B cell (primary cell): ENCODE measurements at regions not wholly inside any gene's neighbourhood (a gene's known extent, or its start where the extent isn't known, plus 50 kb on each side); places are given as distances from the start of the nearest gene placed in this dataset.

Experiments
- ATAC-seq: fragments of 200-7000 bp; cut with Tn5 transposase; one replicate; pipeline ENCODE4 v1.10.0; 2021; ENCODE audit warnings: low read depth, mild to moderate bottlenecking, moderate number of reproducible peaks, moderate library complexity
- CTCF ChIA-PET: fragments of 350-600 bp; sonication (Branson Sonifier 250); formaldehyde crosslinking; loops from one replicate; lab custom pipeline; 2021; ENCODE audit warnings: antibody characterized with exemption, inconsistent platforms; lab: Charles Lee
- POLR2A ChIA-PET: fragments of 350-600 bp; sonication (Branson Sonifier 250); formaldehyde crosslinking; loops from one replicate; lab custom pipeline; 2021; ENCODE audit warnings: antibody characterized with exemption; lab: Charles Lee
- DNase-seq: peaks from one replicate; pipeline ENCODE4 v3.0.0; 2013
- H2AFZ ChIP-seq: 2 replicates; pipeline ENCODE4 v1.6.1; 2012; ENCODE audit warnings: mild to moderate bottlenecking, low read depth, low read length; ENCODE audit not compliant: insufficient read depth, poor library complexity, severe bottlenecking
- H3K27ac ChIP-seq, 2 donors: 1 replicate in 1 of 2; 2 replicates in 1 of 2; pipeline ENCODE4 v1.5.1; 2012 to 2013; ENCODE audit warnings: low read length in 2 of 2, mild to moderate bottlenecking in 2 of 2, moderate library complexity in 1 of 2
- H3K27me3 ChIP-seq, 4 experiments: fragments of 200-600 bp in 1 of 4; sonication (generic) in 1 of 4; replicated peaks in 1 of 4; 1 replicate in 2 of 4; 2 replicates in 2 of 4; pipeline versions ENCODE4 v1.6.1 to v1.7.0; 2013 to 2016; ENCODE audit warnings: low read length in 3 of 4, mild to moderate bottlenecking in 2 of 4, mixed read lengths in 1 of 4, moderate library complexity in 1 of 4; ENCODE audit not compliant: insufficient read depth in 4 of 4, control insufficient read depth in 3 of 4; ENCODE audit errors: control extremely low read depth in 1 of 4
- H3K36me3 ChIP-seq, 2 experiments: replicated peaks in 1 of 2; 1 replicate in 1 of 2; 2 replicates in 1 of 2; pipeline versions ENCODE4 v1.6.1 to v1.7.1; 2013; ENCODE audit warnings: low read length in 1 of 2; ENCODE audit not compliant: insufficient read depth in 2 of 2, control insufficient read depth in 1 of 2; ENCODE audit errors: control extremely low read depth in 1 of 2, extremely low read depth in 1 of 2
- H3K4me1 ChIP-seq, 2 donors: fragments of 200-600 bp in 1 of 2; sonication (generic) in 1 of 2; 1 replicate in 1 of 2; 2 replicates in 1 of 2; pipeline versions ENCODE4 v1.5.1 to v1.6.1; 2013 to 2017; ENCODE audit warnings: low read length in 2 of 2; ENCODE audit not compliant: control insufficient read depth in 2 of 2, insufficient read depth in 2 of 2
- H3K4me2 ChIP-seq: replicated peaks from 2 replicates; pipeline ENCODE3; 2012; ENCODE audit warnings: mild to moderate bottlenecking, low read depth, low read length; ENCODE audit not compliant: poor library complexity, severe bottlenecking
- H3K4me3 ChIP-seq, 5 experiments: fragments of 200-600 bp in 1 of 5; sonication (generic) in 1 of 5; 1 replicate in 3 of 5; 2 replicates in 2 of 5; pipeline versions ENCODE4 v1.5.1 to v1.7.0; 2011 to 2016; ENCODE audit warnings: low read length in 4 of 5, mild to moderate bottlenecking in 4 of 5, low read depth in 2 of 5, control low read depth in 1 of 5, moderate library complexity in 1 of 5; ENCODE audit not compliant: insufficient read depth in 1 of 5; ENCODE audit errors: control extremely low read depth in 1 of 5, extremely low read depth in 1 of 5
- H3K79me2 ChIP-seq: fragments of 200-600 bp; sonication (generic); one replicate; pipeline ENCODE4 v1.6.0; 2016; ENCODE audit warnings: low read length; ENCODE audit not compliant: control insufficient read depth, insufficient read depth
- H3K9ac ChIP-seq: fragments of 200-600 bp; sonication (generic); 2 replicates; pipeline ENCODE4 v1.6.1; 2017; ENCODE audit warnings: mild to moderate bottlenecking, low read length, moderate library complexity
- H3K9me3 ChIP-seq, 3 donors: one replicate each; pipeline versions ENCODE4 v1.6.1 to v1.7.1; 2013; ENCODE audit warnings: low read length in 2 of 3; ENCODE audit not compliant: control insufficient read depth in 2 of 3, insufficient read depth in 1 of 3; ENCODE audit errors: control extremely low read depth in 1 of 3
- H4K20me1 ChIP-seq: 2 replicates; pipeline ENCODE4 v1.6.0; 2012; ENCODE audit warnings: mild to moderate bottlenecking, low read length; ENCODE audit not compliant: insufficient read depth, control insufficient read depth, poor library complexity, severe bottlenecking
- H3K27ac Mint-ChIP-seq: one replicate; pipeline ENCODE4 v1.8.0; 2021; ENCODE audit warnings: mixed read lengths
- H3K27me3 Mint-ChIP-seq: one replicate; pipeline ENCODE4 v1.8.0; 2021; ENCODE audit warnings: mixed read lengths
- H3K4me1 Mint-ChIP-seq: one replicate; pipeline ENCODE4 v1.8.0; 2021; ENCODE audit warnings: mixed read lengths
- H3K4me3 Mint-ChIP-seq: one replicate; pipeline ENCODE4 v1.8.0; 2021; ENCODE audit warnings: mixed read lengths
- H3K9me3 Mint-ChIP-seq: one replicate; pipeline ENCODE4 v1.8.0; 2022; ENCODE audit warnings: mixed read lengths; ENCODE audit not compliant: insufficient read depth
- CTCF ChIP-seq: fragments of 200-600 bp; IDR thresholded peaks from one replicate; pipeline ENCODE4 v1.8.0; 2022; ENCODE audit warnings: antibody characterized with exemption, mild to moderate bottlenecking
- EZH2 ChIP-seq: IDR thresholded peaks from 2 replicates; pipeline ENCODE4 v1.6.1; 2012; ENCODE audit warnings: borderline replicate concordance, low read depth, mild to moderate bottlenecking, moderate library complexity, low read length; ENCODE audit not compliant: insufficient read depth, poor library complexity, severe bottlenecking
- WGBS: methylation state at CpG from one replicate; pipeline ENCODE4 v1.1.5; 2013; ENCODE audit warnings: missing lambda C conversion rate; ENCODE audit not compliant: insufficient coverage; 5-methylcytosine and 5-hydroxymethylcytosine counted together
- intact Hi-C: fragments of 100-400 bp; cut with micrococcal nuclease; formaldehyde crosslinking; loops from one replicate; pipeline ENCODE4 v1.10.0; 2022

- Histone ChIP-seq H4K20me1 (no peaks in the 10 kb centered on the region), H3K9me3 (no peaks in the 10 kb centered on the region), H3K4me2 (no peak overlapping the region), H3K4me3 (no peak overlapping the region), H3K9ac (no peak overlapping the region), H3K27ac (no peak overlapping the region), H3K36me3 (no peaks in the 10 kb centered on the region), H3K27me3 (no peaks in the 10 kb centered on the region), H2AFZ (no peak overlapping the region), H3K79me2 (no peaks in the 10 kb centered on the region), H3K4me1 (no peaks in the 10 kb centered on the region)
- no peak for DNase-seq
- no peaks in the 10 kb centered on the region for H3K9me3 Mint-ChIP-seq
- CTCF ChIA-PET: no interaction called here
- WGBS: no CpG with 5 or more reads among the region's 3 CpGs
- no peak for ATAC-seq
- POLR2A ChIA-PET: no interaction called here
- no peak overlapping the region for H3K4me3 Mint-ChIP-seq
- intact Hi-C loops: no loop called here
- TF ChIP-seq CTCF (no peak), EZH2 (no peak)
- no peaks in the 10 kb centered on the region for H3K27me3 Mint-ChIP-seq
- H3K27ac Mint-ChIP-seq: no peak overlapping the region
- no peaks in the 10 kb centered on the region for H3K4me1 Mint-ChIP-seq
Measured at GRCh38 chr3:168812234-168812633, 716.5 kb upstream of the GOLIM4 start.

- no peaks in the 10 kb centered on the region for H3K4me1 Mint-ChIP-seq
Measured at GRCh38 chr3:168808596-168808995, 712.9 kb upstream of the GOLIM4 start.

More at GRCh38 chr3:168808596-168808995, 712.9 kb upstream of the GOLIM4 start:
- Histone ChIP-seq H3K79me2 (no peaks in the 10 kb centered on the region), H3K27ac (no peak overlapping the region), H3K4me2 (no peak overlapping the region), H3K4me1 (no peaks in the 10 kb centered on the region), H4K20me1 (no peaks in the 10 kb centered on the region), H3K36me3 (no peaks in the 10 kb centered on the region), H3K9me3 (no peaks in the 10 kb centered on the region), H3K4me3 (no peak overlapping the region), H3K9ac (no peak overlapping the region), H3K27me3 (no peaks in the 10 kb centered on the region), H2AFZ (no peak overlapping the region)
- no peaks in the 10 kb centered on the region for H3K27me3 Mint-ChIP-seq
- ATAC-seq: no peak
- CTCF ChIA-PET: no interaction called here
- intact Hi-C loops: no loop called here
- WGBS: 100% methylated on average over 1 of the region's 3 CpGs
- no peak for DNase-seq
- TF ChIP-seq EZH2 (no peak), CTCF (no peak)
- no peaks in the 10 kb centered on the region for H3K9me3 Mint-ChIP-seq
- no peak overlapping the region for H3K4me3 Mint-ChIP-seq
- POLR2A ChIA-PET: no interaction called here
- H3K27ac Mint-ChIP-seq: no peak overlapping the region
